ENCODE measurements at regions not wholly inside any gene's neighbourhood (a gene's known extent, or its start where the extent isn't known, plus 50 kb on each side); places are given as distances from the start of the nearest gene placed in this dataset.

GRCh38 chr1:73356485-73356884 is 841.5 kb downstream of the LRRIQ3 start:
- TF ChIP-seq, protein P1, sequence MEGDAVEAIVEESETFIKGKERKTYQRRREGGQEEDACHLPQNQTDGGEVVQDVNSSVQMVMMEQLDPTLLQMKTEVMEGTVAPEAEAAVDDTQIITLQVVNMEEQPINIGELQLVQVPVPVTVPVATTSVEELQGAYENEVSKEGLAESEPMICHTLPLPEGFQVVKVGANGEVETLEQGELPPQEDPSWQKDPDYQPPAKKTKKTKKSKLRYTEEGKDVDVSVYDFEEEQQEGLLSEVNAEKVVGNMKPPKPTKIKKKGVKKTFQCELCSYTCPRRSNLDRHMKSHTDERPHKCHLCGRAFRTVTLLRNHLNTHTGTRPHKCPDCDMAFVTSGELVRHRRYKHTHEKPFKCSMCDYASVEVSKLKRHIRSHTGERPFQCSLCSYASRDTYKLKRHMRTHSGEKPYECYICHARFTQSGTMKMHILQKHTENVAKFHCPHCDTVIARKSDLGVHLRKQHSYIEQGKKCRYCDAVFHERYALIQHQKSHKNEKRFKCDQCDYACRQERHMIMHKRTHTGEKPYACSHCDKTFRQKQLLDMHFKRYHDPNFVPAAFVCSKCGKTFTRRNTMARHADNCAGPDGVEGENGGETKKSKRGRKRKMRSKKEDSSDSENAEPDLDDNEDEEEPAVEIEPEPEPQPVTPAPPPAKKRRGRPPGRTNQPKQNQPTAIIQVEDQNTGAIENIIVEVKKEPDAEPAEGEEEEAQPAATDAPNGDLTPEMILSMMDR (IDR thresholded peaks at IDR 0.05; ENCODE audit: borderline replicate concordance, insufficient read depth, low read depth, low read length), result no peak
- no peak overlapping the region for H3K4me3 ChIP-seq (ENCODE audit: low read depth, low read length)

- TF ChIP-seq, protein P1 (IDR thresholded peaks at IDR 0.05; ENCODE audit: borderline replicate concordance, insufficient read depth, low read depth, low read length), result no peak
- no peak overlapping the region for H3K4me3 ChIP-seq (ENCODE audit: low read depth, low read length)
These were observed 854.0 kb downstream of the LRRIQ3 start for GRCh38 chr1:73343947-73344346.

DNA sequence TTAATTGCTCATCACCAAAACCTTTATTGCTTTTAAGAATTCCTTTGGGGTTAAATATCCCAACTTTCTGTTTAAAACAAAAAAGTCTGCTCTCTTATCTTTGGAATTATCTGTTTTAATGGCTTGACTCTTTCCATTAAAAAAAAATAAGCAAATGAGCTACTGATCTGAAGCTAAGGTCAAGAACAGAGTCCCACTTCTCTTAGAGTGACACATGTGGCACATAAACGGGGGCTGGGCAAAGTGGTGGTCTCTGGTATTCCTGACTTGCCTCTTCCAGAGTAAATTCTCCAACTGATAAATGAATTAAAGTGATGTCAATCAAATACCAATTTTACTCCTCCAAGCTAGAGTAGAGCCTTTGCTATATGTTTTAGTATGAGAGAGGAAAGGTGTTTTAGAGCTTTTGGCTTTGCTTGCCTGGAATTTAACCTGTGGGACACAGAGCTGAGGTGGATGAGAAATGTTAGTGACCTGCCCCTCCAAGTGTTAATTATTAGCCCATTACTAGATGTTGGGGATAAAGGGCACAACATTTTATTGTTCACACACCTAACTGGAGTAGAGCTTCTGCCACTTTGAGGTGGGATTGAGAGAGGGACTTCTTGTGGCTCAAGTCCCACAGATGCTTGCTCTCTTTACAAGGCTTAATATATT is 864.0 kb downstream of the LRRIQ3 start:
- no peak overlapping the region for H3K4me3 ChIP-seq (ENCODE audit: low read depth, low read length)
- TF ChIP-seq, protein P1 (IDR thresholded peaks at IDR 0.05; ENCODE audit: borderline replicate concordance, insufficient read depth, low read depth, low read length), result no peak

- TF ChIP-seq, protein P1 (IDR thresholded peaks at IDR 0.05; ENCODE audit: borderline replicate concordance, insufficient read depth, low read depth, low read length), result no peak
- no peak overlapping the region for H3K4me3 ChIP-seq (ENCODE audit: low read depth, low read length)
These were observed 866.2 kb downstream of the LRRIQ3 start for GRCh38 chr1:73331726-73332125.

DNA sequence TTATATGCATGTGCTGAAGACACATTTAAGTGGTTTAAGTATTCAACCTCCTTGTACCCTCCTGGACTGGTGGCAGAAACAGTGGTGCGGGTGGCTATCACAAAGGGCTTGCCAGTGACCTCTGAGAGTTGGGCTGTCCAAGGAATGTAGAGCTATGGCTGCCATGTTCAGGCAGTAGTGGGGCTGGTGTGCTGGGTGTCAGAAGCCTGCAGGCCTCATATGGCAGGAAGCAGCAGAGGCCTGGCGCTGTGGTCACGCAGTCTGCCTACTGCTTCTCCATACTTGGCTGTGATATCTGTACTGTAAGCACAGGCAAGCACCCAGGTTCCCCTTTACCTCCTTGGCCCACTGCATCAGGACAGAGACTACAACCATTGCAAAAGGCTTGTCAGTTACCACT is 870.0 kb downstream of the LRRIQ3 start:
- TF ChIP-seq, protein P1 (IDR thresholded peaks at IDR 0.05; ENCODE audit: borderline replicate concordance, insufficient read depth, low read depth, low read length), result no peak
- no peak overlapping the region for H3K4me3 ChIP-seq (ENCODE audit: low read depth, low read length)

DNA sequence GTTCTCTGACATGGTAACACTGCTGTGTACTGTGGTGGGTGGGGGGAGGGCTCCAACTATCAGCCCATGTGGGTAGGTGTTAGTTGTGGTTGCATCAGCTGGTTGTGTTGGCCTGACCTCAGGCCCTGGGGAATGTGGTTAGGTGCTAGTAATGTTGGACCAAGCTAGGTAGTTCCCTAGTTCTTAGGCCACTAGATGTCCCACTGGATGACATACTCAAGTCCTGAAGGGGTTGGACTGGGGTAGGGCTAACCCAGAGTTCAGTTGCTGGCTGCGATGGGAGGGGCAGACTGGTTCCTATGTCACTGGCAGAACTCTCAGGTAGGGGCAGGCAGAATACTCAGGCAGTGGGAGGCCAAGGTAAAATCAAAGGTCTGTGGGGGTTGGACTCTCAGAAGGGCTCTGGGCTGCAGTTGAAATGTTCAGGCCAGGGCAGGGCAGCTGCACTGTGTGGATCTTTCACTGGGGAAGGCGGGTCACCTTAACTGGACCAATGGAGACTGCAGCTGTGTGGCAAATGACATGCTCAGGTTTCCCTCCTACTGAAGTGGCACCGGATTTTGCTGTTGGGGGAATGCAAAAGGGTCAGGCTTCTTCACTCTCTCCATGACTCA is 870.7 kb downstream of the LRRIQ3 start:
- TF ChIP-seq, protein P1 (IDR thresholded peaks at IDR 0.05; ENCODE audit: borderline replicate concordance, insufficient read depth, low read depth, low read length), result no peak
- no peak overlapping the region for H3K4me3 ChIP-seq (ENCODE audit: low read depth, low read length)

GRCh38 chr1:73326663-73327062 is 871.3 kb downstream of the LRRIQ3 start:
- TF ChIP-seq, protein P1 (IDR thresholded peaks at IDR 0.05; ENCODE audit: borderline replicate concordance, insufficient read depth, low read depth, low read length), result no peak
- no peak overlapping the region for H3K4me3 ChIP-seq (ENCODE audit: low read depth, low read length)

Measured in GM12875 (cell line).